Heart left ventricle (tissue), 16 donors: ENCODE measurements at regions not wholly inside any gene's neighbourhood (a gene's known extent, or its start where the extent isn't known, plus 50 kb on each side); places are given as distances from the start of the nearest gene placed in this dataset.

Source experiments
- ATAC-seq, 4 donors: fragments of 200-7000 bp; cut with Tn5 transposase; one replicate each; pipeline ENCODE4 v1.9.1; 2020 to 2022; ENCODE audit warnings: moderate library complexity in 4 of 4, mild to moderate bottlenecking in 3 of 4, moderate number of reproducible peaks in 1 of 4
- DNase-seq, 5 donors: peaks; one replicate each; pipeline ENCODE4 v3.0.0-alpha.2; 2020
- H3K27ac ChIP-seq, 12 donors: fragments of 200-600 bp; sonication (generic) in 4 of 12; one replicate each; pipeline versions ENCODE4 v1.5.0 to v1.8.0; 2016 to 2022; ENCODE audit warnings: mild to moderate bottlenecking in 2 of 12
- H3K27me3 ChIP-seq, 9 donors: fragments of 200-600 bp; sonication (generic) in 2 of 9; one replicate each; pipeline versions ENCODE4 v1.5.1 to v1.8.0; 2016 to 2022; ENCODE audit warnings: mild to moderate bottlenecking in 3 of 9
- H3K36me3 ChIP-seq, 9 donors: fragments of 200-600 bp; sonication (generic) in 2 of 9; one replicate each; pipeline versions ENCODE4 v1.5.0 to v1.8.0; 2018 to 2022; ENCODE audit warnings: mild to moderate bottlenecking in 2 of 9
- H3K4me1 ChIP-seq, 12 donors: fragments of 200-600 bp; sonication (generic) in 4 of 12; one replicate each; pipeline versions ENCODE4 v1.5.0 to v1.8.0; 2016 to 2022; ENCODE audit warnings: mild to moderate bottlenecking in 3 of 12
- H3K4me3 ChIP-seq, 12 donors: fragments of 200-600 bp; sonication (generic) in 4 of 12; one replicate each; pipeline versions ENCODE4 v1.5.0 to v1.8.0; 2017 to 2022; ENCODE audit warnings: mild to moderate bottlenecking in 9 of 12, moderate library complexity in 4 of 12
- H3K9me3 ChIP-seq, 12 donors: fragments of 200-600 bp; sonication (generic) in 4 of 12; one replicate each; pipeline versions ENCODE4 v1.5.0 to v1.8.0; 2016 to 2022; ENCODE audit warnings: mild to moderate bottlenecking in 1 of 12
- CTCF ChIP-seq, 12 donors: fragments of 200-600 bp; sonication (generic) in 4 of 12; IDR thresholded peaks; one replicate each; pipeline versions ENCODE4 v1.5.0 to v1.8.0; 2018 to 2022; ENCODE audit warnings: antibody characterized with exemption in 12 of 12, mild to moderate bottlenecking in 5 of 12
- POLR2A ChIP-seq, 2 donors: fragments of 450-650 bp; IDR thresholded peaks; one replicate each; pipeline ENCODE4 v1.6.1; 2017; ENCODE audit warnings: antibody characterized with exemption in 2 of 2, mild to moderate bottlenecking in 2 of 2, moderate library complexity in 2 of 2
- WGBS, 4 donors: extraction: QIAGEN DNeasy Blood & Tissue Kit in 2 of 4; methylation state at CpG; one replicate each; pipeline versions ENCODE4 v1.1.5 to v1.1.7; 2013 to 2018; 5-methylcytosine and 5-hydroxymethylcytosine counted together
- intact Hi-C, 10 donors: fragments of 100-400 bp; cut with DNase I; formaldehyde crosslinking; loops; one replicate each; pipeline versions ENCODE4 v1.11.1 to v1.14.2; 2022
- donor health status: ischemic (EF 13 %, LVEDD 7.1; RV severe dilation, severe dysfunction).
- donor health status: healthy with polysubstance abuse.
- donor health status: DM: no; HTN: yes; CAD: no.
- donor health status: DM: no; HTN: no; CAD: no.
- donor health status: ischemic (EF 25% LVEDD 6.9; RV normal size, moderate dysfunction).
- donor health status: ischemic (EF 25% LVEDD 5.7; RV mildly dilated, moderate dysfunction).
- donor health status: healthy.
- donor health status: DM: yes; HTN: yes; CAD: no.
- donor health status: ischemic (EF 35%, LVEDD 5.7; RV mildly dilated, moderate dysfunction).
- donor health status: nonischemic (EF 11% LVEDD 7.7; RV severe dilation, severe dysfunction).
- donor health status: DM: yes; HTN: yes; CAD: no.
- donor health status: PGD.
- donor health status: ischemic (EF 29% LVEDD 5.4; RV normal size, mild dysfunction).
- donor health status: nonischemic (EF 23%, LVEDD 6.1; RV moderate dilation, normal function).

GRCh38 chr20:53707371-53708055 is 113.9 kb upstream of the ZNF217 start:
- Histone ChIP-seq H3K4me3 (peak overlapping the region in 1 of 12 donors; percentile 2), H3K27me3 (no peaks in the 10 kb centered on the region), H3K4me1 (peaks cover 0 to 27% (median 4%) of the 10 kb centered on the region in 12 donors), H3K9me3 (no peaks in the 10 kb centered on the region), H3K27ac (peak overlapping the region in 6 of 12 donors; percentile 40 to 86 (median 43)), H3K36me3 (no peaks in the 10 kb centered on the region)
- ATAC-seq, result peak; percentile 49 to 65 (median 63)
- intact Hi-C loops, result no loop called here
- 73 to 79% (median 74%) methylated on average over 6 of the region's 6 CpGs for WGBS, 4 donors
- no peak for DNase-seq
- TF ChIP-seq POLR2A (IDR thresholded peaks at IDR 0.05) (no peak), CTCF (IDR thresholded peaks at IDR 0.05) (no peak)

- Histone ChIP-seq H3K36me3 (no peaks in the 10 kb centered on the region), H3K4me1 (peaks cover 0 to 27% (median 4%) of the 10 kb centered on the region in 12 donors), H3K9me3 (no peaks in the 10 kb centered on the region), H3K27me3 (no peaks in the 10 kb centered on the region), H3K27ac (peak overlapping the region in 6 of 12 donors; percentile 22 to 86 (median 42)), H3K4me3 (no peak overlapping the region)
- ATAC-seq (peak in 2 of 4 donors; percentile 16 to 29), DNase-seq (no peak)
- WGBS, 4 donors, result 51 to 65% (median 60%) methylated on average over 6 of the region's 6 CpGs
- intact Hi-C loops, result no loop called here
- TF ChIP-seq CTCF (IDR thresholded peaks at IDR 0.05) (no peak), POLR2A (IDR thresholded peaks at IDR 0.05) (no peak)
These were observed 113.1 kb upstream of the ZNF217 start for GRCh38 chr20:53706466-53707370.

GRCh38 chr20:53706008-53706465 is 112.4 kb upstream of the ZNF217 start:
- Histone ChIP-seq H3K9me3 (no peaks in the 10 kb centered on the region), H3K4me1 (peaks cover 0 to 32% (median 4%) of the 10 kb centered on the region in 12 donors), H3K36me3 (no peaks in the 10 kb centered on the region), H3K27me3 (no peaks in the 10 kb centered on the region), H3K27ac (peak overlapping the region in 4 of 12 donors; percentile 41 to 86 (median 44)), H3K4me3 (no peak overlapping the region)
- DNase-seq, result no peak
- WGBS, 4 donors, result 88 to 94% (median 91%) methylated on average over 2 of the region's 2 CpGs
- TF ChIP-seq CTCF (IDR thresholded peaks at IDR 0.05), result no peak
- no peak for TF ChIP-seq POLR2A (IDR thresholded peaks at IDR 0.05)
- ATAC-seq, result no peak
- intact Hi-C loops, result no loop called here

- Histone ChIP-seq H3K4me3 (no peak overlapping the region), H3K9me3 (no peaks in the 10 kb centered on the region), H3K36me3 (no peaks in the 10 kb centered on the region), H3K27ac (no peak overlapping the region), H3K27me3 (no peaks in the 10 kb centered on the region), H3K4me1 (peaks cover 0 to 51% (median 2%) of the 10 kb centered on the region in 12 donors)
- intact Hi-C loops, result no loop called here
- DNase-seq, result no peak
- ATAC-seq, result no peak
- no peak for TF ChIP-seq POLR2A (IDR thresholded peaks at IDR 0.05)
- TF ChIP-seq CTCF (IDR thresholded peaks at IDR 0.05), result no peak
- 96 to 98% (median 97%) methylated on average over 10 of the region's 10 CpGs for WGBS, 4 donors
These were observed 109.0 kb upstream of the ZNF217 start for GRCh38 chr20:53702617-53703016.
